HG03139 (cell line): ENCODE measurements at regions not wholly inside any gene's neighbourhood (a gene's known extent, or its start where the extent isn't known, plus 50 kb on each side); places are given as distances from the start of the nearest gene placed in this dataset.
A peak's percentile ranks its signal among the peaks of the same experiment; 100 is the strongest.
"Not testable (repeated sequence)": the region's sequence is repeated elsewhere in the genome, so short reads cannot be mapped to it uniquely, and the experiment has no call there.

ENCODE experiments used
- ATAC-seq: cut with Tn5 transposase; IDR thresholded peaks from one replicate; pipeline ENCODE4 v1.9.1; 2021; ENCODE audit not compliant: unreplicated experiment

GRCh38 chr13:60214213-60215055 lies 50.7 kb upstream of the DIAPH3 start:
- ATAC-seq = no peak

- no peak for ATAC-seq
Observed at GRCh38 chr13:60220072-60220471, 56.3 kb upstream of the DIAPH3 start.

- ATAC-seq = no peak
Observed at GRCh38 chr13:60221581-60221980, 57.9 kb upstream of the DIAPH3 start.

- no peak for ATAC-seq
Observed at GRCh38 chr13:60226507-60226906, 62.8 kb upstream of the DIAPH3 start.

GRCh38 chr13:60227158-60227557 lies 63.4 kb upstream of the DIAPH3 start:
- no peak for ATAC-seq

- no peak for ATAC-seq
Observed at GRCh38 chr13:60229708-60230272, 66.1 kb upstream of the DIAPH3 start.

GRCh38 chr13:60230593-60230992 lies 66.9 kb upstream of the DIAPH3 start:
- peak; percentile 48 for ATAC-seq

- no peak for ATAC-seq
Observed at GRCh38 chr13:60242043-60242595, 78.4 kb upstream of the DIAPH3 start.

GRCh38 chr13:60244381-60244780 lies 80.7 kb upstream of the DIAPH3 start:
- no peak for ATAC-seq

- not testable (repeated sequence) for ATAC-seq
Observed at GRCh38 chr13:60251419-60251818, 87.7 kb upstream of the DIAPH3 start.

- ATAC-seq = no peak
Observed at GRCh38 chr13:60258349-60258748, 94.6 kb upstream of the DIAPH3 start.

GRCh38 chr13:60260440-60260839 lies 96.7 kb upstream of the DIAPH3 start:
- no peak for ATAC-seq

GRCh38 chr13:60261432-60262351 lies 98.0 kb upstream of the DIAPH3 start:
- no peak for ATAC-seq

GRCh38 chr13:60265566-60265965 lies 101.8 kb upstream of the DIAPH3 start:
- no peak for ATAC-seq

- ATAC-seq = peak; percentile 66
Observed at GRCh38 chr13:60267498-60268202, 103.9 kb upstream of the DIAPH3 start.

GRCh38 chr13:60268203-60268555 lies 104.5 kb upstream of the DIAPH3 start:
- no peak for ATAC-seq

GRCh38 chr13:60273971-60274527 lies 110.3 kb upstream of the DIAPH3 start:
- ATAC-seq = no peak

- no peak for ATAC-seq
Observed at GRCh38 chr13:60274655-60275054, 110.9 kb upstream of the DIAPH3 start.

- ATAC-seq = no peak
Observed at GRCh38 chr13:60275208-60275607, 111.5 kb upstream of the DIAPH3 start.

GRCh38 chr13:60280524-60280923 lies 116.5 kb upstream of the TDRD3 start:
- ATAC-seq = not testable (repeated sequence)
